Astrocyte of the cerebellum (primary cell): ENCODE measurements at regions not wholly inside any gene's neighbourhood (a gene's known extent, or its start where the extent isn't known, plus 50 kb on each side); places are given as distances from the start of the nearest gene placed in this dataset.
"Not testable (repeated sequence)": the region's sequence is repeated elsewhere in the genome, so short reads cannot be mapped to it uniquely, and the experiment has no call there.

Experiments used
- DNase-seq: peaks from one replicate; pipeline ENCODE4 v3.0.0-alpha.2; 2011; ENCODE audit warnings: low read depth
- H3K4me3 ChIP-seq: 2 replicates; pipeline ENCODE4 v1.5.1; 2011; ENCODE audit warnings: mild to moderate bottlenecking, low read depth, low read length, moderate library complexity
- CTCF ChIP-seq: IDR thresholded peaks from 2 replicates; pipeline ENCODE4 v1.5.1; 2012; ENCODE audit warnings: low read length, low read depth, moderate library complexity, mild to moderate bottlenecking; ENCODE audit errors: missing control alignments
- in situ Hi-C: cut with HindIII; loops from 2 replicates; pipeline ENCODE4 v1.10.0; 2017; ENCODE audit warnings: low sequenced_read_pairs

- in situ Hi-C loops = no loop called here
- TF ChIP-seq CTCF = no peak
- DNase-seq = no peak
- H3K4me3 ChIP-seq = no peak overlapping the region
These were observed 217.0 kb downstream of the SATB1 start for GRCh38 chr3:18208091-18208490.

GRCh38 chr3:18207226-18207625 is 217.9 kb downstream of the SATB1 start:
- no peak for TF ChIP-seq CTCF
- in situ Hi-C loops = no loop called here
- no peak overlapping the region for H3K4me3 ChIP-seq

GRCh38 chr3:18205701-18206100 is 219.4 kb downstream of the SATB1 start:
- DNase-seq, in situ Hi-C loops: not testable (repeated sequence)

More at GRCh38 chr3:18207226-18207625, 217.9 kb downstream of the SATB1 start:
- DNase-seq = no peak

GRCh38 chr3:18201315-18201714 is 223.8 kb downstream of the SATB1 start:
- in situ Hi-C loops = loop anchor here (5.0 kb wide), 1 partner anchor 66 kb away; no protein-coding TSS in a partner anchor
- H3K4me3 ChIP-seq = no peak overlapping the region
- no peak for DNase-seq
- TF ChIP-seq CTCF = no peak

More at GRCh38 chr3:18205701-18206100, 219.4 kb downstream of the SATB1 start:
- not testable (repeated sequence) for H3K4me3 ChIP-seq

- DNase-seq = no peak
- no peak for TF ChIP-seq CTCF
- in situ Hi-C loops = loop anchor here (5.0 kb wide), 1 partner anchor 68 kb away; no protein-coding TSS in a partner anchor
- no peak overlapping the region for H3K4me3 ChIP-seq
These were observed 225.4 kb downstream of the SATB1 start for GRCh38 chr3:18199757-18200156.

GRCh38 chr3:18195836-18196235 is 229.3 kb downstream of the SATB1 start:
- DNase-seq = no peak
- no peak for TF ChIP-seq CTCF
- no peak overlapping the region for H3K4me3 ChIP-seq
- in situ Hi-C loops = no loop called here

- TF ChIP-seq CTCF = no peak
- no peak overlapping the region for H3K4me3 ChIP-seq
- DNase-seq = no peak
- in situ Hi-C loops = no loop called here
These were observed 230.7 kb downstream of the SATB1 start for GRCh38 chr3:18194431-18194830.
